Muscle layer of colon (tissue), 2 donors: ENCODE measurements at regions not wholly inside any gene's neighbourhood (a gene's known extent, or its start where the extent isn't known, plus 50 kb on each side); places are given as distances from the start of the nearest gene placed in this dataset.

ENCODE experiments used
- H3K27ac ChIP-seq: one replicate; pipeline ENCODE4 v1.7.0; 2013; ENCODE audit warnings: low read depth, mild to moderate bottlenecking, low read length, moderate library complexity
- H3K27me3 ChIP-seq, 2 donors: one replicate each; pipeline ENCODE4 v1.7.0; 2013; ENCODE audit warnings: low read length in 2 of 2, mild to moderate bottlenecking in 2 of 2; ENCODE audit not compliant: insufficient read depth in 2 of 2, control insufficient read depth in 1 of 2
- H3K36me3 ChIP-seq: one replicate; pipeline ENCODE4 v1.7.0; 2013; ENCODE audit warnings: mild to moderate bottlenecking, low read length; ENCODE audit not compliant: insufficient read depth
- H3K4me1 ChIP-seq: one replicate; pipeline ENCODE4 v1.7.0; 2013; ENCODE audit warnings: mild to moderate bottlenecking, low read length; ENCODE audit not compliant: insufficient read depth
- H3K4me3 ChIP-seq, 2 donors: one replicate each; pipeline ENCODE4 v1.7.0; 2013; ENCODE audit warnings: low read length in 2 of 2, low read depth in 1 of 2, mild to moderate bottlenecking in 1 of 2, moderate library complexity in 1 of 2
- H3K9ac ChIP-seq: one replicate; pipeline ENCODE4 v1.7.0; 2013; ENCODE audit warnings: low read length
- H3K9me3 ChIP-seq: one replicate; pipeline ENCODE4 v1.7.0; 2013; ENCODE audit warnings: mild to moderate bottlenecking, low read length
- donor health status: abdominal sarcoma.
- donor health status: Adenocarcinoma of cecum.

DNA sequence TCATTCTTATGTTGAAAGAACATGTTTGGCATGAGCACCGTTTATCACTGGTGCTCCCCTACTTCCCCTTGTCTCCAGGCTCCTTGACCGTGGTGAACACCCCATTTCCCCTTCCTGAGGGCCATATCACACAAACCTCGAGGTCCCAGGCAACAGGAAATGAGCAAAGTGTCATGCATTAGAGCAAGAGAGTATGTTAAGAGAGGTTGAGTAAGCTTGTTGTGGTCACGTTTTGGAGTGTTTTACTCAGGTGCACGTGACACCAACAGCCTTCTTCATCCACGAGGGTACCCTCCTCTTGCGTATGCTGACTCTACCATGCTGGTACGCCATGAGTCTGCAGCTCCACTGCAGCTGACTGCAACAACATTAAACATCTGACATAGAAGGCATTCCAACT lies 482.2 kb upstream of the NBEA start:
- H3K27ac ChIP-seq = peak overlapping the region; percentile 36
- no peaks in the 10 kb centered on the region for H3K36me3 ChIP-seq
- peaks cover 10% of the 10 kb centered on the region for H3K4me1 ChIP-seq
- no peak overlapping the region for H3K4me3 ChIP-seq
- H3K9ac ChIP-seq = no peak overlapping the region
- H3K9me3 ChIP-seq = no peaks in the 10 kb centered on the region
- no peaks in the 10 kb centered on the region for H3K27me3 ChIP-seq

GRCh38 chr13:34462843-34463242 lies 479.2 kb upstream of the NBEA start:
- Histone ChIP-seq H3K27me3 (no peaks in the 10 kb centered on the region), H3K9ac (no peak overlapping the region), H3K4me1 (peaks cover 16% of the 10 kb centered on the region), H3K4me3 (no peak overlapping the region), H3K27ac (no peak overlapping the region), H3K9me3 (no peaks in the 10 kb centered on the region), H3K36me3 (no peaks in the 10 kb centered on the region)

DNA sequence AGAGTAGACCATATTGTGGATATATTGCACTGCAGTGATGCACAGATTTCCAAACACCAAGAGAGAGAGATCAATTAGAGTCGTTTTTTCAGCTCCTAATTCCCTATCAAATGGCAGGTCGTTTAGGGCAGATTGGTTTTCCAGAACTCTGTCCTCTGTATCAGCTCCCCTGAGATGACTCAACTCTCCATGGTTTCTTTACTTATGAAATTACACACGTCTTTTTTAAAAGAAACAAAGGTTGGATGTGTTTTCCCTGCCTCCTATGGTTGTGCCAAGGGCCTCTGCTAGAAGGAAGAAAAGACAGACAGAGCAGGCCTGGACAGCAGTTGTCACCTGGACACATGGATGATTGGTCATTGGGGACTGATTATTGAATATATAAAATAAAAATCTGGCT lies 478.1 kb upstream of the NBEA start:
- peaks cover 27% of the 10 kb centered on the region for H3K4me1 ChIP-seq
- no peak overlapping the region for H3K9ac ChIP-seq
- no peaks in the 10 kb centered on the region for H3K27me3 ChIP-seq
- H3K27ac ChIP-seq = no peak overlapping the region
- no peaks in the 10 kb centered on the region for H3K9me3 ChIP-seq
- no peak overlapping the region for H3K4me3 ChIP-seq
- no peaks in the 10 kb centered on the region for H3K36me3 ChIP-seq

DNA sequence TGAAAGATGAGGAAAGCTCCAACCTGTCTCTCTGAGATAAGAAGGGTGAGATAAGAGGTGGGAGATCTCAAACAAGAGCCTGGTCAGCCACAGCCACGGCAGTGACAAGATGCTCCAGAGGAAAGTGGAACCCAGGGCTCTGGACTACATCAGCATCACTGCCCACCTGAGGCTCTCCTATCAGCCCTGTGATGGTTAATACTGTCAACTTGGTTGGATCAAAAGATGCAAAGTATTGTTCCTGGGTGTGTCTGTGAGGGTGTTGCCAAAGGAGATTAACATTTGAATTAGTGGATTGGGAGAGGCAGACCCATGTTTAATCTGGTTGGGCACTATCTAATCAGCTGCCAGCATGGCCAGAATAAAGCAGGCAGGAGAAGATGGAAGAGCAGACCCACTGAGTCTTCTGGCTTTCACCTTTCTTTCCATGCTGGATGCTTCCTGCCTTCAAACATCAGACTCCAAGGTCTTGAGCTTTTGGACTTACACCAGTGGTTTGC lies 476.6 kb upstream of the NBEA start:
- Histone ChIP-seq H3K27ac (no peak overlapping the region), H3K9me3 (no peaks in the 10 kb centered on the region), H3K9ac (no peak overlapping the region), H3K4me3 (no peak overlapping the region), H3K4me1 (peaks cover 26% of the 10 kb centered on the region), H3K36me3 (no peaks in the 10 kb centered on the region), H3K27me3 (no peaks in the 10 kb centered on the region)

- Histone ChIP-seq H3K27ac (no peak overlapping the region), H3K36me3 (no peaks in the 10 kb centered on the region), H3K27me3 (no peaks in the 10 kb centered on the region), H3K4me3 (no peak overlapping the region), H3K9ac (no peak overlapping the region), H3K4me1 (peaks cover 26% of the 10 kb centered on the region), H3K9me3 (no peaks in the 10 kb centered on the region)
Observed at GRCh38 chr13:34466301-34466700, 475.8 kb upstream of the NBEA start.

DNA sequence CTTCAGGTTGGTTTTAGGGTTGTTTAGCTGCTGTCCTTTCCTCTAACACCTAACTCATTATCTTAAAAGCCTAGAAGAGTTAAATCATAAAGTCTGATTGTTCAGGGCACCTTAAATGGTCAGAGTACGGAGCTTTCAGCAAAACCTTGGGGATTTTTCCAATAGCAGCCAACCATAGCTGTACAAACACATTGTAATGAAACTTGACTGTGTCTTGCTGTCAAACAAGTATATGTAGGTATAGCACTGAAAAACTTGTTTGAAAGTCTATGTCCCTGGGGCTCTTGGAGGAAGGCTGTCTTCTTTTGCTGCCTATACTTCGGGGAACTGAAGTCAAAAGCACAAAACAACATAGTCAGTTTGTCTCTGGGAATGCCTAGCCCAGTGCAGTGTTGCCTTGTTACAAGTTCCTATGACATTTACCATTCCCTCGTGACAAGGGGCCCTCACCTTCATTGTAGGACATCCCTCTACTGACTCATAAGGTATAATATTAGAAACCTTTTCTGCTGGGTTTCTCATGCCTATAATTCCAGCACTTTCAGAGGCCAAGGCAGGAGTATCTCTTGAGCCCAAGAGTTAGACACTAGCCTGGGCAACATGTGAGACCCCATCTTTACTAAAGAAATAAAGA lies 474.5 kb upstream of the NBEA start:
- Histone ChIP-seq H3K36me3 (no peaks in the 10 kb centered on the region), H3K27ac (no peak overlapping the region), H3K9me3 (no peaks in the 10 kb centered on the region), H3K27me3 (no peaks in the 10 kb centered on the region), H3K4me1 (peaks cover 26% of the 10 kb centered on the region), H3K9ac (no peak overlapping the region), H3K4me3 (no peak overlapping the region)

DNA sequence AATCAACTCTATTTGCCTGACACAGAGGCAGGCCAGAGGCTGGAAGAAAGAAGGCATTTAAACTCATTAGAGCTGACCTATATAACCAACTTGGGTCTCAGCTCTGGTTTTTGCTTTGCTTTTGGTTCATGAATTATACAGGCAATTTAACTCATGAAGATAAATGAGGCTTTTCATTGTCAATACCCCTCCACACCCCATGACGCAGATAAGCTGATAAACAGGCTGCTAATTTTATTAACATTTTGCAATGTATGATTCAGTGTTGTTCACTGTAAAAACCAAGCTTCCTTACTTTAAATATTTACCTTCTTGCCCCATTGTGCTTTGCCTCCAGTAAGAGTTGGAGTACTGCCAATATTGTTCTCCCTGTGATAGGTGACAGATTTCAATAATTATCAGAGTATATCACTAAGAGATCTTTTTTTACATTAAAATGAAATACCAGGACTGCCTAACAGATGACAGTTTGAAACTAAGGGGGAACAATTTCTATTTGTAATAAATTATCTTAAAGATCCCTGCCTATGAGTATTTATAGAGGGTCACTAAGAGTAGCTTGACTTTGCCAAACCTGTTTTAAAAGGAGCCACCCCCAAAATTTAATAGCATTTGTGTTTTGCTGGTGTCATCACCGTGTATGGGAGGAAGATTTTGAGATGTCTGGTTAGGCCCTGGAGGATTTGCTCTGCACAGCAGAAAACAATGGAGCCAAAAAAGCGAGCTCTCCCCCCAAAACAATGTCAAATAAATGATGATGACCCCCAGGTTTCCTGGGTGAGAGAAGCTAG lies 472.7 kb upstream of the NBEA start:
- Histone ChIP-seq H3K4me3 (no peak overlapping the region), H3K9ac (no peak overlapping the region), H3K27ac (no peak overlapping the region), H3K27me3 (no peaks in the 10 kb centered on the region), H3K4me1 (peaks cover 26% of the 10 kb centered on the region), H3K36me3 (no peaks in the 10 kb centered on the region), H3K9me3 (no peaks in the 10 kb centered on the region)

GRCh38 chr13:34474187-34474868 lies 467.7 kb upstream of the NBEA start:
- H3K36me3 ChIP-seq = no peaks in the 10 kb centered on the region
- no peak overlapping the region for H3K4me3 ChIP-seq
- no peaks in the 10 kb centered on the region for H3K9me3 ChIP-seq
- no peak overlapping the region for H3K9ac ChIP-seq
- H3K27ac ChIP-seq = no peak overlapping the region
- H3K4me1 ChIP-seq = peaks cover 6% of the 10 kb centered on the region
- H3K27me3 ChIP-seq = no peaks in the 10 kb centered on the region

DNA sequence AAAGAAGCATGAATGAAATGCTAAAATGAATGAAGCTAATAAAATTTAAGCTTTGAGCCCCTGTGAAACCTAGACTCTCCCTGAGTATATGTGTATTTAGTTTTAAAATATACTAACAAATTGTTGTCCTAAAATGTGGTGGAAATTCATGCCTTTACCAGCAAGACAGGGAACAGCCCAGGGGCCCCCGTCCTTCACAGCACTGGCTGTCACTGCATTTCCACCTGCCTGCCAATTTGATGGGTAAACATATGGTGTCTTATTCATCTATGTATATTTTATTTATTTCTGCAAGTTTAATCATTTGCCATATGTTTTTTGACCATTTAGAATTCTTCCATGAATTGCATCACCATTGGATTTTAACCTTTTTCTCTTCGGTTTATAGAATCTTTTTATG lies 463.7 kb upstream of the NBEA start:
- H3K9ac ChIP-seq = no peak overlapping the region
- H3K27me3 ChIP-seq = no peaks in the 10 kb centered on the region
- H3K36me3 ChIP-seq = no peaks in the 10 kb centered on the region
- no peaks in the 10 kb centered on the region for H3K9me3 ChIP-seq
- no peaks in the 10 kb centered on the region for H3K4me1 ChIP-seq
- H3K27ac ChIP-seq = no peak overlapping the region
- H3K4me3 ChIP-seq = no peak overlapping the region

DNA sequence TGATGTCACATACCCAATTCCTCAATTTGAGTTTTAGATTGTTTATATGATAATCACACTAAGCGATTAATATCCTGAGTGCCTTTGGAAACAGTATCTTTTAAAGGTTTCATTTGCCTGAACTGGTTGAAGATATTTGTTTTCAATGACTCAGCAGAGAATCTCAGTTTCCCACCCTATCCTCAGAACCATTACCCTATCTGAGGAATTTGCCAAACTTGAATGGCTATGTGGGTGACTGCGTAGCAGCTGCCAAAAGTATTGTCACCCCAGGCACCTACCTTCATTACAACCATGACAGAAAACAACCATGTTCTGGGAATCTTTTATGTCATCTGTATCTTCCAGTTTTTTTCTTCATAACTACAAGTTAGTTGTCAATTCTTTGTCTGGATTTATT lies 440.1 kb upstream of the NBEA start:
- H3K27me3 ChIP-seq = no peaks in the 10 kb centered on the region
- no peak overlapping the region for H3K9ac ChIP-seq
- no peak overlapping the region for H3K4me3 ChIP-seq
- no peaks in the 10 kb centered on the region for H3K36me3 ChIP-seq
- H3K27ac ChIP-seq = no peak overlapping the region
- no peaks in the 10 kb centered on the region for H3K4me1 ChIP-seq
- no peaks in the 10 kb centered on the region for H3K9me3 ChIP-seq

GRCh38 chr13:34502621-34503020 lies 439.4 kb upstream of the NBEA start:
- Histone ChIP-seq H3K27ac (no peak overlapping the region), H3K4me3 (no peak overlapping the region), H3K9ac (no peak overlapping the region), H3K9me3 (no peaks in the 10 kb centered on the region), H3K27me3 (no peaks in the 10 kb centered on the region), H3K36me3 (no peaks in the 10 kb centered on the region), H3K4me1 (no peaks in the 10 kb centered on the region)
